Parathyroid adenoma (tissue), 2 donors: ENCODE measurements at regions not wholly inside any gene's neighbourhood (a gene's known extent, or its start where the extent isn't known, plus 50 kb on each side); places are given as distances from the start of the nearest gene placed in this dataset.

Experiments
- H2AFZ ChIP-seq: fragments of 300-600 bp; sonication (generic); one replicate; pipeline ENCODE4 v1.7.0; 2017; ENCODE audit warnings: antibody characterized with exemption, mild to moderate bottlenecking
- H3K27ac ChIP-seq: fragments of 300-600 bp; sonication (generic); one replicate; pipeline ENCODE4 v1.7.0; 2017
- H3K27me3 ChIP-seq: fragments of 300-600 bp; sonication (generic); one replicate; pipeline ENCODE4 v1.7.0; 2017; ENCODE audit warnings: low read length; ENCODE audit not compliant: control insufficient read depth, insufficient read depth
- H3K36me3 ChIP-seq: fragments of 300-600 bp; sonication (generic); one replicate; pipeline ENCODE4 v1.7.0; 2017; ENCODE audit warnings: low read length; ENCODE audit not compliant: control insufficient read depth, insufficient read depth
- H3K4me1 ChIP-seq: fragments of 300-600 bp; sonication (generic); one replicate; pipeline ENCODE4 v1.7.0; 2017; ENCODE audit warnings: control low read depth
- H3K4me2 ChIP-seq: fragments of 300-600 bp; sonication (generic); one replicate; pipeline ENCODE4 v1.7.0; 2017; ENCODE audit warnings: low read length
- H3K4me3 ChIP-seq: fragments of 300-600 bp; sonication (generic); one replicate; pipeline ENCODE4 v1.7.0; 2017; ENCODE audit warnings: low read depth, low read length
- H3K79me2 ChIP-seq: fragments of 300-600 bp; sonication (generic); one replicate; pipeline ENCODE4 v1.7.0; 2017; ENCODE audit warnings: control low read depth
- H3K9ac ChIP-seq: fragments of 300-600 bp; sonication (generic); one replicate; pipeline ENCODE4 v1.7.0; 2017; ENCODE audit warnings: mild to moderate bottlenecking
- H3K9me3 ChIP-seq: fragments of 300-600 bp; sonication (generic); one replicate; pipeline ENCODE4 v1.7.0; 2017; ENCODE audit warnings: low read length; ENCODE audit not compliant: control insufficient read depth
- CTCF ChIP-seq: fragments of 300-600 bp; sonication (generic); IDR thresholded peaks from one replicate; pipeline ENCODE4 v1.7.0; 2017; ENCODE audit warnings: antibody characterized with exemption, mild to moderate bottlenecking
- donor health status: primary hyperparathyroidism.

DNA sequence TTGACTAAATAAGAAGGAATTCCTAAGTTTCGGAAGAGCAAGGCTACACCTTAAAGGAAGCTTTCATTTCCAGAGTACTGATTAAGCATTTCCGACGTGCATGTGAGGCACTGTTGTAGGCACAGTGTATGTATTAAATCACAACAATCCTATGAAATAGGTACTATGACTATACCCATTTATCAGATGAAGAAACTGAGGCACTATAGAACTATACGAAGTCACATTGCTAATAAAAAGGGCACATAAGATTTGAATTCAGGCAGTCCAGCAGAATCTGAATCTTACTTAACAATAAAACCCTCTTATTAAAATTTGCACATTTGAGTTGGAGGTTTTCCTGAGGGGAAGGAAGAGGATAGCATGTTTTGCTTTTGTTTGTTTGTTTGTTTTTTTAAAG lies 243.5 kb upstream of the FANCL start:
- Histone ChIP-seq H2AFZ (no peak overlapping the region), H3K36me3 (no peaks in the 10 kb centered on the region), H3K4me2 (no peak overlapping the region), H3K9ac (no peak overlapping the region), H3K9me3 (no peaks in the 10 kb centered on the region), H3K79me2 (no peaks in the 10 kb centered on the region), H3K4me1 (no peaks in the 10 kb centered on the region), H3K4me3 (no peak overlapping the region), H3K27ac (no peak overlapping the region), H3K27me3 (no peaks in the 10 kb centered on the region)
- no peak for TF ChIP-seq CTCF

GRCh38 chr2:58484221-58484620 lies 243.1 kb upstream of the FANCL start:
- Histone ChIP-seq H3K9me3 (no peaks in the 10 kb centered on the region), H3K4me3 (no peak overlapping the region), H3K4me1 (no peaks in the 10 kb centered on the region), H3K79me2 (no peaks in the 10 kb centered on the region), H2AFZ (no peak overlapping the region), H3K27me3 (no peaks in the 10 kb centered on the region), H3K36me3 (no peaks in the 10 kb centered on the region), H3K27ac (no peak overlapping the region), H3K9ac (no peak overlapping the region), H3K4me2 (no peak overlapping the region)
- no peak for TF ChIP-seq CTCF

DNA sequence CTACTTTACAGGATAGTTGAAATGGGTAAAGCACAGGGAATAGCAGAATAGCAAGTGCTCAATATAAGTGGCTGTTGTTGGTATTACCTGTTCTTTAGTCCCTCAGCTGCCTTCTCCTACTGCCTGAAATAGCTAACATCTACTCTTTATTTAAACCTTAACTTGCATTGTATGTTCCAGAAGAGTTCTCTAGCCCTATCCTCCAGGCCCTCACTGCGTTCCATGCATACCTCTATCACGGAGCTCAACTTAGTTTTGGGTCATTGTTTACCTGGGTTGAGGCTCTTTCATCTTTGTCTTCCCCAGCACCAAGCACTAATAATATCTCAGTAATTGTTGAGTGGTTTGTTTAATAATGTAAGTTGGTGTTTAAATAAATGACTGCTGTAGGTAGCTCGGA lies 242.2 kb upstream of the FANCL start:
- no peaks in the 10 kb centered on the region for H3K9me3 ChIP-seq
- TF ChIP-seq CTCF = no peak

DNA sequence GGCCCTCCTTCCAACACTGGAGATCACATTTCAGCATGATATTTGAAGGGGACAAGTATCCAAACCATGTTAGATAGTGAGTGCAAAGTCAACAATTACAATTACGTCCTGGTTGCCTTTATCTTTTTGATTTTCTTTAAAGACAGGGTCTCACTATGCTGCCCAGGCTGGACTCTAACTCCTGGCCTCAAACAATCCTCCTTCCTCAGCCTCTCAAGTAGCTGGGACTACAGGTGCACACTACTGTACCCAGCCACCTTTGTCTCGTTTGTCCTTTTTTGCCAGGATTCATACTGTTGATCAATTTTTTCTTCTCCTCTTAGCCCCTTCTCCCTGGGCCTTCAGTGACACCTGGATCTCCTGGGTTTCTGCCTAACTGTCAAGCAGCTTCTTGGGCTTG lies 240.5 kb upstream of the FANCL start:
- no peak overlapping the region for H2AFZ ChIP-seq
- H3K79me2 ChIP-seq = no peaks in the 10 kb centered on the region
- H3K27me3 ChIP-seq = no peaks in the 10 kb centered on the region
- no peak overlapping the region for H3K27ac ChIP-seq
- no peak overlapping the region for H3K4me2 ChIP-seq
- no peaks in the 10 kb centered on the region for H3K4me1 ChIP-seq
- H3K9ac ChIP-seq = no peak overlapping the region
- H3K9me3 ChIP-seq = no peaks in the 10 kb centered on the region
- TF ChIP-seq CTCF = no peak
- no peaks in the 10 kb centered on the region for H3K36me3 ChIP-seq
- no peak overlapping the region for H3K4me3 ChIP-seq

More for the DNA sequence above, 242.2 kb upstream of the FANCL start:
- Histone ChIP-seq H3K9ac (no peak overlapping the region), H3K27me3 (no peaks in the 10 kb centered on the region), H3K79me2 (no peaks in the 10 kb centered on the region), H3K27ac (no peak overlapping the region), H3K4me3 (no peak overlapping the region), H3K4me2 (no peak overlapping the region), H3K36me3 (no peaks in the 10 kb centered on the region), H3K4me1 (no peaks in the 10 kb centered on the region), H2AFZ (no peak overlapping the region)

- H3K9ac ChIP-seq = no peak overlapping the region
These were observed 239.0 kb upstream of the FANCL start for GRCh38 chr2:58480141-58480540.

More at GRCh38 chr2:58480141-58480540, 239.0 kb upstream of the FANCL start:
- Histone ChIP-seq H3K36me3 (no peaks in the 10 kb centered on the region), H3K4me3 (no peak overlapping the region), H3K27me3 (no peaks in the 10 kb centered on the region), H3K27ac (no peak overlapping the region), H3K4me2 (no peak overlapping the region), H3K9me3 (no peaks in the 10 kb centered on the region), H3K4me1 (no peaks in the 10 kb centered on the region), H3K79me2 (no peaks in the 10 kb centered on the region), H2AFZ (no peak overlapping the region)
- TF ChIP-seq CTCF = no peak
